GM21515 (cell line): ENCODE measurements at regions not wholly inside any gene's neighbourhood (a gene's known extent, or its start where the extent isn't known, plus 50 kb on each side); places are given as distances from the start of the nearest gene placed in this dataset.

Source experiments
- ATAC-seq: cut with Tn5 transposase; IDR thresholded peaks from one replicate; pipeline ENCODE4 v1.9.1; 2021; ENCODE audit not compliant: unreplicated experiment

DNA sequence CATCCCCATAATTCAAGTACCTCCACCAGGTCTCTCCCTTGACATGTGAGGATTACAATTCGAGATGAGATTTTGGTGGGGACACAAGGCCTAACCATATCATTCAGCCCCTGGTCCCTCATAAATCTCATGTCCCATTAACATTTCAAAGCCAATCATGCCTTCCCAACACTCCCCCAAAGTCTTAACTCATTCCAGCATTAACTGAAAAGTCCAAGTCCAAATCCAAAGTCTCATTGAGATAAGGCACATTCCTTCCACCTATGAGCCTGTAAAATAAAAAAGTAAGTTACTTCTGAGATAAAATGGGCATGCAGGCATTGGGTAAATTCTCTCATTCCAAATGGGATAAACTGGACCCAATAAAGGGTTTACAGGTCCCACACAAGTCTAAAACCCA is 849.7 kb downstream of the BCL11A start:
- ATAC-seq: no peak

DNA sequence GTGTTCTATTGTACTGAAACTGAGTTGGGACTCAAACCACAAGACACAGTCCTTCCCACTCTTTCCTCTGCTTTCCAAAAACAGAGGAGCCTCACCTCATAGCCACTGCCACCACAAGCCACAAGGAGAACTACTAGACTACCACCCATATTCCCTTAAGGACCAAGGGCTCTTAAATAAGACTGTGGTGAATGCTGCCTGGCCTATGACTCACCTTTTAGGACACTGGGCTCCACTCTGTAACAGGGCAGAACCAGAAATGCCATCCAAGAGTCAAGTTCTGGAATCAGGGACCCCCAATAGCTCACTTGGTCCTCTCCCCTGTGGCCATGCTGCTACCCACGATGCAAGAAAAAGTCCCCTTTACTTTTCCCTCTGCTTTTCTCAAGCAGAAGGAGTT is 851.4 kb downstream of the BCL11A start:
- no peak for ATAC-seq

DNA sequence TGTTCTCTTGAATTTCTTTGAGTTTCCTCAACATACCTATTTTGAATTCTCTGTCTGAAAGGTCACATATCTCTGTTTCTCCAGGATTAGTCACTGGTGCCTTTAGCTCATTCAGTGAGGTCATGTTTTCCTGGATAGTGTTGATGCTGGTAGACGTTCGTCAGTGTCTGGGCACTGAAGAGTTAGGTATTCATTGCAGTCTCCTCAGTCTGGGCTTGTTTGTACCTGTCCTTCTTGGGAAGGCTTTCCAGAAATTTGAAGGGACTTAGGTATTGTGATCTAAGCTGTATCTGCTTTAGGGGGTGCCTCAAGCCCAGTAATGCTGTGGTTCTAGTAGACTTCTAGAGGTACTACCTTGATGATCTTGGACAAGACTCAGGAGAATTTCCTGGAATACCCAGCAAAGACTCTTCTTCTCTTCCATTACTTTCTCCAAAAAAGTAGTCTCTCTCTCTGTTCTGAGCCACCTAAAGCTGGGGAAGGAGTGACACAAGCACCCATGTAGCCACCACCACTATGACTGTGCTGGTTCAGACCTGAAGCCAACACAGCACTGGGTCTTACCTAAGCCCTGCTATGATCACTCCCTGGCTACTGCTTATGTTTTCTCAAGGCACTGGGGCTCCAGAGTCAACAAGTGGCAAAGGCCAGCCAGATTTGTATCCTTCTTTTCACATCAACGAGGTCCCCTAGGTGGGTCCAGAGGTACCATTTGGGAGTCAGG is 852.0 kb downstream of the BCL11A start:
- ATAC-seq: no peak

DNA sequence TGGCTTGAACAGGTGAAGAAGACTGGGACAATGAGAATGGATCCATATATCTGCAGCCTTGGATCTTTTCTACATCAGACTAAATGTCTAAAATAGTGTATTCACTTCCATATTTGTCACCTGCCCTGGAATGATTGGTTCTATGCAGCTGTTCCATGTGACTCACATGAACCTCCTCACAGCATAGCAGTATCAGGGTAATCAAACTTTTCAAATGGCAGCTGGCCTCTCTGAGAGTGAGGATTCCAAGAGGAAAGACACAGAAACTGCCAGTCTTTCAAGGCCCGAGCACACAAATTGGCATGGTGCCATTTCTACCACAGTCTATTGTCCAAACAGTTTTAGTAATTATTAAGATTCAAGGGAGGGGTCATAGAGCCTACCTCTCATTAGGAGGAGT is 859.3 kb downstream of the BCL11A start:
- no peak for ATAC-seq

DNA sequence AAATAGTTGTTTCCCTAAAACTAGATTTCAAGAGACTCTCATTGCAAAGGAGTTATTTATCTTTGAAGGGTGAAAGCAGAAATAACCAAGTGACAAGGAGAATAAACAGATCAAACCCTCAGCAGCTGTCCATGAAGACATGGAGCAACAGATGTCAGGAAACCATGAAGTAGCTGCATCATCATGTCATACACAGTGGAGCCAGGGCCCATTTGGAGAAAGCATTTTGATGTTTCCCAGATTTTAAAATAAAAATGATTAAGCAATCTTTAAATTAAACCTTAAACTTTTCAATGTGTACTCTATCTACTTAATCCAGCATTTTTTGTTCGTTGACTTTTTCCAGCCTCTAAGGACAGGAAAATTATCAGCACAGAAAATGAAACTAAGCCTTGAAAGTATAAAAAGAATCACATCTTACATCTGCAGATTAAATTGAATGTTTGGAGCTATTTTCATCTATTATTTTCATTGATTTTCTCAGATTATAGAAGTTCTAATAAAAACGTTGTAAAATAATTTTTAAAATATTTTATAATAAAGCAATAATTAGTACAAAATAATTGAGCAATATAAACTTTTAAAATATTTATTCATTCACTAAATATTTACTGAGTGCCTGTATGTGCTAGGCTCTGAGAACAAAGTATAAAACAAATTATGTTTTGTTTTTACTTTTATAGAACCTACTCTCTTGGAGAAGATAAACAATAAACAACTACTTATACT is 860.1 kb downstream of the BCL11A start:
- ATAC-seq: no peak

DNA sequence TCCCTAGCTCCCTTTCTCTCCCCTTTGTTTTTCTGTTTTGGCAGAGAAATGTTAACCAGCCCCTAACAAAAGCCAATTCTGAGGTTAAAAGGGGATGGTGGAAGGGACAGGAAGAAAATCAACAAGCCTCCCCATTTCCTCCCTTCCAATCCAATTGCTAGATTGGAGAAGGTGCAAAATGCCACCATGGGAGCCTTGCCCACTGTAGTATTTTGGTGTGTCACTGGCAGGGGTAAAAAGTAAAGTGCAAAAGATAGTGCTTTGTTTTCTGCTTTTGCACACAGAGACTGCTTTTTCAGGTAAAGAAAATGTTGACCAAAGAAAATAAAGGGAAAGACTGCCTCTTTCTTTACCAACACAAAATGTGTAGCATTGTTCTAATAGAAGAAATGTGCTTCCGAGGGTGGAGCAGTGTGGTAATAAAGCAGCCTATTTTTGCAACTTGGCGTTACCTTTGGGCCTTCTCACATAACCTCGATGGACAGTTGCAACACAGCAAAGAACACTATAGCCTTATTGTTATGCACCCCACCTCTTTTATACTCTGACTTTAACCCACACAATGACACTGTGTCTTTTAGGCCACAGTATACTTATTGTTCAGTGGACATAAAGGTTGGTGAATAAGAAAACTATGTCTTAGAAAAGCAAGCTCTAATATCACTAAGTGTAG is 861.8 kb downstream of the BCL11A start:
- no peak for ATAC-seq

DNA sequence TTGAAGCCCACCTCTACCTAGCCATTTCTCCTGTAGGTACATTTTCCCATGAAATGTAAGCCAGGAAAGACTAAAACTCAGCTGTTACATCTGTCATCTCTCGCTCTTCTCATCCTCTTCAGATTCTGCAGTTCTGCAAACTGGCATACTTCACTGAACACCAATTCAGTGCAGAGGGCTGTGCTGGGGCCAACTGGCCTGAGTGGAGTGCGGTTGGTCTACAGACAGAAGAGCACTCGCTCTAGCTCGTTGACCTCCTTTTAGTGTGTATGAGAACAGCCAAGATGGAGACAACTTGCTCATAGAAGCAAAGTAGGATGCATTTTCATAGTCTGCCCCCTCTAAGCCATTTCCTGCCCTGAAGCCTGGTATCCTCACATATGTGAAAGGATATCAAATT is 862.6 kb downstream of the BCL11A start:
- no peak for ATAC-seq

DNA sequence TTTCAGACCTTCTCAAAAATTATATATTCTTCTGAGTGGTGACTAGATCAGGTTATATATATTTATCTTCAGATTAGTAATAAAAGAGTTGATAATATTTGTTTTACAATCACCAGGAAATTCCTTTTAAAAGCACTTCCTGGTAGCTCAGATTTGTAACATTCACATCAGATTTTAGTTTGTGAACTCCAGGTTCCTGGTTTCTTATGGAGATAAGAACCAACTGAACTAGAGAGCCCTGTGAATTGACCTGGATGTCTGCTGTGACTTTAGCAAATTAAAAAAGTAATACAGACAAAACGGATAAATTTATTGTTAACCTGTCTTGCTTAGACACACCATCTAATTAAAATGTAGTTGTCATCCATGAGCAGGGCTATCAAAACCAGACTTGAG is 868.7 kb downstream of the BCL11A start:
- no peak for ATAC-seq

DNA sequence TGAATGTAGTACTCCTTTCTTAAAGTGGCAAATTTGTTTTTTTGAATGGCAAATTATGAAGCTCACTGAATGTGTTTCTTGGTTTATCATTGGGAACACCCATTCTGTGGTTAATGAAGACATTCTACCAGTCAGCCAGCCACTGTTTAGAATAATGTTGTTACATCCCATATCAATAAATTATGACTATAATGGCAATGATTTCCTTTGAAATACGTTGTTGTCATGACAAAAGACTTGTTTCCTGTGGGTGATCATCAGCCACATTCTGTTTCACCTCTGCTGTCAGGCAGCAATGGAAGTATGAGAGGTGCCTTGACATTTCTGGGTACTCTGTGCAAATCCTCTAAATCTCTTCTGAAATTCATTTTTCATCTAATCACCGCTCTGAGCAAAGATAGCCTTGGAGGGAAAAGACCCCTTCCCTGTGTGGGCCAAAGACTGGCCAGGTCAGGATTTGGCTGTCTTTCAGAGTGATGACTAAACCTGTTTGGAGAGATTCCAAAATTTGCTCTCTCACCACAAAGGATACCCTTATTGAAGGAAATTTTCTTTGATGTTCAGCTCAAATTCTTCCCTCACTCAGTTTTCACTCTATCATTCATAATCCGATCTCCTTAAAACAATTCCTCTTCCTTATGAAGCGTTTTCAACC is 869.2 kb downstream of the BCL11A start:
- ATAC-seq: no peak

DNA sequence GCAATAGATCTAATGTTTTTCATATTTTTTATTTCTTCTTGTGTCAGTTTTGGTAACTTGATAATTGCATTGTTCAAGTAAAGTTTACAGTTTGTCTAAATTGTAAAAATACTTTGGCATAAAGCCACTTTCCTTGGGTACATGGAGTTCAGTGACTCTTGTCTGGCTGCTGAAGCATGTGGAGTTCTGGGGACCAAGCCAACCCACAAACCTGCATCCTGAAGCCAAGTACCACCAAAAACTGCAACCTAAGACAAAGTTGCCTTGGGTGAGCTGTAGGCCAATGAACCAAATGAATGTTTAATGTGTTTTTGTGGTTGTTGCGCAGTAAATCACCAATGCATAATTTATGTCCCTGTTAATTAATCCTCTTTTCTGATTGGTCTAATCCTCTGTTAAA is 872.6 kb downstream of the BCL11A start:
- ATAC-seq: no peak

DNA sequence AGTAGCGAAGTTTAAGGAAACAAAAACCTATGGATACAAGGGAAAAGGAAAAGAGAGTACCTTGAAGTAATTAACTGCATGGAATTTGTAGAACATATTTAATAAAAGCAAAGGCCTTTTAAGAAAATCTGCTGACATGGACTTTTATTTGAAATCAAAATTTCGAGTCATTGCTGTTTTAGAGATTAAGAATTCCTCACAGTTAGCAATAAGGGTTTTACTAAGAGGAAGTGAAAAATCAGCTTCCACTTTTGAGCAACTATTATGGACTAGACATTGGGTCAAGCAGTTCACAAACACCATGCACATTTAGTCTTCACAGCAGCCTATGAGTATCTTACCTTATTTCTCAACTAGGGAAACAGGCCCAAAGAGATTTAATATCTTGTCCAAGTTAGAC is 876.3 kb downstream of the BCL11A start:
- ATAC-seq: no peak

DNA sequence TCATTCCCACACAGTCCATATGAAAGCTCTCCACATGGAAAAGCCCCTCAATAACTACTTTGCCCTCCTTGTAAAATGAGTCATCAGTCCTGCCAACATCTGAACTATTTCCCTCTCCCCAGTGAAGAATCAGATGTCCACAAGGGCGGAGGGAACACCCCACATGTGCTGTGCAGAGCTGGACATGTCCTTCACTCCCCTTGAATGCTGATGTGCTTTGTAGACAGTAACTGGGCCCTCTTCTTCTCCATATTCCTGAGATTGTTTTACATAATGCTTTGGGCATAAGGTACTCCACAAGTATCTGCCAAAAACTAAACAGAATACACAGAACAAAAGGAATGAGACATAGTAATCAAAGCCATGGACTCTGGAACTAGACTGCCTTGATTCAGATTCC is 879.4 kb downstream of the BCL11A start:
- ATAC-seq: no peak

DNA sequence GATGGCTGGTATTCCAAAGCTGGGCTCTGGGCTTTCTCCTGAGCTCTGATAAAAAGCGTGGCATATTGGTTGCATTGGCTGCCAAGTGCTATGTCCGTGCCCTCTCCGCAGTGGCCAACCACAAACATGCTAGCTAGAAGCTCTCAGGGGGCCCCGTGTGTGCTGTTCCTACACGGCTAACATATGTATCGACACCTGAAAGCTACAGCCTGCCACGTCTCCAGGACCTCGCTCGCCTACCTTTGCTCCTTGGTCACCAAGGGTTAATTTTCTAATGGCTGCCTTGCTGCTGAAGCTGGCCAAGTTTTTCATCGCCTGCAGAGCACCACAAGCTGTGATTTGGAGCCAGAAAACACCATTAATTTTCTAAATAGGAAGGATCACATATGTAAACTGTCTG is 888.4 kb downstream of the BCL11A start:
- ATAC-seq: no peak

DNA sequence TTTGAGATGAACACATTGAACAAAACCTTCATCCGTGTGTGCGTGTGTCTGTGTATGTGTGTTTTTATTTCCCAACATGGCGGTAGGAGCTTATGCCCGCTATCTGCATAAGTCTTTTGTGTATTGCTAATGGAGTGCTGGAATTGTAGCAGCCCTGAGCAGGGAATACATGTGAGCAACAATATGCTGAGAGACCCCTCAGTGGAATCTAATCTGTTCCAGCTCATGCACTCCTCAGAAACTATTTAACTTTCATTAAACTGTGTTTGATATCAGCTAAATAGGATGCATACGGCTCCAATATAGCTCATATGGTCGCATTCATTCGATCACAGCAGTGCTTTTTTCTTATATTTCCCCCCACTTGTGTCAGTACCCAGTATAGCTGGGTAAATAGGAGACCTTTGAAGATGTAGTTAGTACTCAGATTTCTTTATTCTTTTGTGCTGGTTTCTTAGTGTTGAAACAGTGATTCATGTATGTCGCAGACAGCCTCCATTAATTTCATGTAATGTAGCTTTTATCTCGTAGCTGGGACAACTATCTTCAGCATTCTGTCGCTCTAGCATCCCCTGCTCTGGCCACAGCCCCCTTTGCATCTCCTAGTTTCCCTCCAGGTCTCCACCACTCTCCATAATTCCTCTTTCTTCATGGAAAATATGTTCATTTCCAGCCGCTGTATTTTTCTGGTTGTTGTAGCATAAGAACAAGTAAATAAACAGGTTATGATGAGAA is 891.2 kb downstream of the BCL11A start:
- ATAC-seq: no peak

DNA sequence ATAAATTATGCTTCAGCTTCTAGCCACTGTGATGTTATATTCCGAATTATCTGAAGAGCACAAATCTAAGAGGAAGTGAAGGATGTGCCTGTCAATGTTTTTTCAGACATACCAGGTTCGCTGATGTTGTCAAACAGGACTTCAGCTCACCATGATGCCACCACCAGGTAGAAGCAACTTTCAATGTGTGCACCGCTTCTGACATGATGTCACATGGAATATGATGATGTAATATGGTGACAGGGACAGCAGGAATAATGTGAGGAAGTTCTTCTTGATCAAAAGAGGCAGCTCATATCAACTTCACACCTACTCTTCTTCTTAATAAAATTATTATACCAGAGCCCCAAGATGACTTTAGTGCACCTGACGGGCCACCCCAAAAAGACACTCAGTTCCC is 893.2 kb downstream of the BCL11A start:
- no peak for ATAC-seq

DNA sequence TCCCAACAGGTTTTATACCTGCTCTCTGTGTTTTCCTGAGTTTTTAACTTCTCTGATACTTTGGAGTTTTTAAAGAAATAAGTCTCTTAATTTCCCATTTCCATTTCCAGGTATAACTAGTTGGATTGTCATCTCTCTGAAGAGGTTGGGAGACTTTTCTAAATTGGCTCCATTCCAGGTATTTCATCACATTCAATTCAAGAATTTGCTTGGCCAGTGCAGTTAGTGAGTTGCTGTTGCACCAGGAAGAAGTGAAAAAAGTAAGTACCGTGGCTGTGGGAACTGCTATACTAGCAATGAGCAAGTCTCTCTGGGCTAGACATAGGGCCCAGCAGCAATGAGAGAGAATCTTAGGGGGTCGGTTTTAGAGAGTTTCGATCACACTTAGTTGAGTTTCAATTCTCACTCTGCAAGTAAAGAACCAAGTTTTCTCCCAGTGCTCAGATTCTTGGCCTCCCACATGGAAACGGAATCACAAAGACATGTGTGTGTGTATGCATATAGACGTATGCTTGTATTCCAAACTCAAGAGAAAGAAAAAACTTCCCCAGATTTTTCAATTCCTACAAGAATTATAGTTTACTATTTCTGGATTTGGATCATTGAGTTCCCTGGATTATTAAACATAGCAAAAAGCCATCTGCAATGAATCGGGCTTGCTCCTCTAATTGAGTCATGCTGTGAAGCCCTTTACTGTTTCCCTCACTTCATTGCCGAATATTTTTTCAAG is 894.4 kb downstream of the BCL11A start:
- no peak for ATAC-seq

DNA sequence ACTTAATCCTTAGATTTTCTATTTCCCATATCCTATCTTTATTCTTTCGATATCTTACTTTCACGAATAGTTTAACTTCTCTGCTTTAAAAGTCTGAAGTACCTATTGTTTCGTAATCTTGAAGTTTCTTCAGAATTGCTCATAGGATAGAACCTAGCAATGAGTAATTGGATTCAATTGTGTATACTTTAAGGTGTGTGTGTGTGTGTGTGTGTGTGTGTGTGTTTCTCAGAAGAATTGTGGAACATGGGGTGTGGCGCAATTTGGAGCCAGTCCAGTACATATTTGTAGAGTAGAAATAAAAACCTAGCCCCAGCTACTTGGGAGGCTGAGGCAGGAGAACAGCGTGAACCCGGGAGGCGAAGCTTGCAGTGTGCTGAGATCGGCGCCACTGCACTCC is 897.6 kb downstream of the BCL11A start:
- ATAC-seq: no peak

DNA sequence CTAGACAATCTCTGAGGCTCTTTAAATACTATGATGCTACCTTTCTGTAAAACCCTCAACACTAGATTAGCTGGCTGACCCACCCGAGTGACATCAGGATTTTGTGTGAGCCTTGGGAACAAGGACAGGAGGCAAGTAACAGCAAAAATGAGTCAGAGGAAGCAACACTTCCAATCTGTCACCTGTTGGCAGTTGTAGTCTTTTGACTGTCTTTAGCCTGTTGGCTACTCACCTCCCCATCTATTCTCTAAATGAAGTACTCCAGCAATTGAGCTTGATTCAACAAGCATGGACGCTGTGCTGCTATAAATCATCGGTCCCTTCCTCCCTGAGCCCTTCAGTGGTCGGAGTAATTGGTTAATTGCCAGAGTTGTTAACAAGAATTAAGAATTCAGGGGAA is 898.7 kb downstream of the BCL11A start:
- ATAC-seq: no peak

DNA sequence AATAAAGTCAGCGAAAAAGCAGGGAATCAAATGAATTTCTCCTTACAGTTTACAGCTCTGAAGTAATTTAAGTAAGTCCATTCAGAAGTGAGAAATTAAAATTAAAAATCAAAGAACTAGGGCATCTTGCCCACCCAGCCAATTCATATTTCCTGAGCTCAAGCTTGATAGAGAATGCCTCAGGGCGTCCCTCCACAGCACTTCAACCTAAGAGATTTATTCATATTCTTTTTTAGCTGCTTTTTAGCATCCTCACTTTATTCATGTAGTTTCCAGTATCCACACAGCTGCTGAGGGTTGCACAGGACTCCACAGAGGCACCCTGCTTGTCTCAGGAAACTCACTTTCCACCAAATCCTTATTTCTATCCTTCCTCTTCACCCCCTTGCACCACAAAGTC is 900.3 kb downstream of the BCL11A start:
- ATAC-seq: no peak

DNA sequence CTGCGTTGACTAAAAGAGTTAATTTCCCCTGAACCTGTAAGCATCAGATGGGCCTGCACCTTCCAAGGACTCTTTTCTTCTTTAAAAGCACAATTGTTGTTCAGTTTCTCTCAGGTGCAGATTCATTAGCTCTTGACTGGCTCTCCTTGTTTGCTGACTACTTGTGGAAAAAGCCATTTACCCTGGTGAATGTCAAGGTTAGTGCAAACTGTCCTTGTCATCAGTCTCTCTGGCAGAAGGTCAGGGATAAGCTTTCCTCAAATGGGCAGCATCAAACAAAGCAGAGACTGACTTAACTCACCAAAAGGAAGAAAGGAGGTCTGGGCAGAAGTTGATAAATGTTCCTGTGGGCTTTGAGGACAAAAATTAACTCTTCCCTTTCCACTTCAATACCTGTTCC is 922.7 kb downstream of the BCL11A start:
- ATAC-seq: no peak
